ENCODE measurements at regions not wholly inside any gene's neighbourhood (a gene's known extent, or its start where the extent isn't known, plus 50 kb on each side); places are given as distances from the start of the nearest gene placed in this dataset.

GRCh38 chr10:3996697-3997096 is 211.7 kb upstream of the KLF6 start:
- no peak for DNase-seq

- no peak for DNase-seq
Observed at GRCh38 chr10:3995302-3996210, 210.5 kb upstream of the KLF6 start.

GRCh38 chr10:3992382-3993178 is 207.6 kb upstream of the KLF6 start:
- no peak for DNase-seq

GRCh38 chr10:3990307-3990706 is 205.3 kb upstream of the KLF6 start:
- DNase-seq: no peak

- no peak for DNase-seq
Observed at GRCh38 chr10:3987143-3987974, 202.3 kb upstream of the KLF6 start.

- DNase-seq: no peak
Observed at GRCh38 chr10:3986493-3987142, 201.6 kb upstream of the KLF6 start.

- no peak for DNase-seq
Observed at GRCh38 chr10:3982746-3983442, 197.9 kb upstream of the KLF6 start.

GRCh38 chr10:3981300-3981699 is 196.3 kb upstream of the KLF6 start:
- no peak for DNase-seq

- DNase-seq: no peak
Observed at GRCh38 chr10:3980660-3981059, 195.7 kb upstream of the KLF6 start.

GRCh38 chr10:3980144-3980543 is 195.1 kb upstream of the KLF6 start:
- DNase-seq: no peak

- DNase-seq: no peak
Observed at GRCh38 chr10:3978761-3979160, 193.8 kb upstream of the KLF6 start.

GRCh38 chr10:3978174-3978573 is 193.2 kb upstream of the KLF6 start:
- no peak for DNase-seq

- no peak for DNase-seq
Observed at GRCh38 chr10:3977761-3978160, 192.8 kb upstream of the KLF6 start.

- DNase-seq: no peak
Observed at GRCh38 chr10:3976718-3977117, 191.7 kb upstream of the KLF6 start.

- no peak for DNase-seq
Observed at GRCh38 chr10:3976171-3976570, 191.2 kb upstream of the KLF6 start.

GRCh38 chr10:3975016-3975415 is 190.0 kb upstream of the KLF6 start:
- no peak for DNase-seq

GRCh38 chr10:3972460-3973301 is 187.7 kb upstream of the KLF6 start:
- DNase-seq: no peak

- DNase-seq: no peak
Observed at GRCh38 chr10:3971713-3972112, 186.7 kb upstream of the KLF6 start.

- DNase-seq: no peak
Observed at GRCh38 chr10:3969876-3970666, 185.1 kb upstream of the KLF6 start.

GRCh38 chr10:3968727-3969126 is 183.7 kb upstream of the KLF6 start:
- no peak for DNase-seq
